ENCODE measurements at regions not wholly inside any gene's neighbourhood (a gene's known extent, or its start where the extent isn't known, plus 50 kb on each side); places are given as distances from the start of the nearest gene placed in this dataset.

GRCh38 chr4:107318078-107318477 is 282.0 kb upstream of the DKK2 start:
- Mint-ChIP-seq H3K27ac (ENCODE audit: unreplicated experiment) (no peak overlapping the region), H3K4me3 (ENCODE audit: unreplicated experiment) (no peak overlapping the region), H3K36me3 (ENCODE audit: unreplicated experiment) (no peaks in the 10 kb centered on the region), H3K4me1 (ENCODE audit: low read depth, unreplicated experiment) (no peaks in the 10 kb centered on the region), H3K9me3 (ENCODE audit: unreplicated experiment) (no peaks in the 10 kb centered on the region), H3K27me3 (ENCODE audit: unreplicated experiment) (no peaks in the 10 kb centered on the region)
- no peak for TF ChIP-seq CTCF (IDR thresholded peaks at IDR 0.05; ENCODE audit: partially characterized antibody, unreplicated experiment)
- DNase-seq: no peak

GRCh38 chr4:107317611-107318010 is 281.5 kb upstream of the DKK2 start:
- H3K27me3 Mint-ChIP-seq (ENCODE audit: unreplicated experiment): no peaks in the 10 kb centered on the region
- no peak for TF ChIP-seq CTCF (IDR thresholded peaks at IDR 0.05; ENCODE audit: partially characterized antibody, unreplicated experiment)
- H3K9me3 Mint-ChIP-seq (ENCODE audit: unreplicated experiment): no peaks in the 10 kb centered on the region
- no peaks in the 10 kb centered on the region for H3K4me1 Mint-ChIP-seq (ENCODE audit: low read depth, unreplicated experiment)
- DNase-seq: no peak
- no peak overlapping the region for H3K4me3 Mint-ChIP-seq (ENCODE audit: unreplicated experiment)
- no peaks in the 10 kb centered on the region for H3K36me3 Mint-ChIP-seq (ENCODE audit: unreplicated experiment)
- no peak overlapping the region for H3K27ac Mint-ChIP-seq (ENCODE audit: unreplicated experiment)

GRCh38 chr4:107315584-107315983 is 279.5 kb upstream of the DKK2 start:
- H3K27me3 Mint-ChIP-seq (ENCODE audit: unreplicated experiment): no peaks in the 10 kb centered on the region
- no peaks in the 10 kb centered on the region for H3K4me1 Mint-ChIP-seq (ENCODE audit: low read depth, unreplicated experiment)
- H3K27ac Mint-ChIP-seq (ENCODE audit: unreplicated experiment): no peak overlapping the region
- no peaks in the 10 kb centered on the region for H3K36me3 Mint-ChIP-seq (ENCODE audit: unreplicated experiment)
- TF ChIP-seq CTCF (IDR thresholded peaks at IDR 0.05; ENCODE audit: partially characterized antibody, unreplicated experiment): no peak
- peaks cover under 1% of the 10 kb centered on the region for H3K9me3 Mint-ChIP-seq (ENCODE audit: unreplicated experiment)
- DNase-seq: no peak
- H3K4me3 Mint-ChIP-seq (ENCODE audit: unreplicated experiment): no peak overlapping the region

GRCh38 chr4:107314156-107314555 is 278.0 kb upstream of the DKK2 start:
- peaks cover 3% of the 10 kb centered on the region for H3K9me3 Mint-ChIP-seq (ENCODE audit: unreplicated experiment)
- H3K36me3 Mint-ChIP-seq (ENCODE audit: unreplicated experiment): no peaks in the 10 kb centered on the region
- H3K4me3 Mint-ChIP-seq (ENCODE audit: unreplicated experiment): no peak overlapping the region

GRCh38 chr4:107312366-107312765 is 276.3 kb upstream of the DKK2 start:
- H3K36me3 Mint-ChIP-seq (ENCODE audit: unreplicated experiment): no peaks in the 10 kb centered on the region

More at GRCh38 chr4:107314156-107314555, 278.0 kb upstream of the DKK2 start:
- TF ChIP-seq CTCF (IDR thresholded peaks at IDR 0.05; ENCODE audit: partially characterized antibody, unreplicated experiment): no peak
- no peaks in the 10 kb centered on the region for H3K27me3 Mint-ChIP-seq (ENCODE audit: unreplicated experiment)
- H3K4me1 Mint-ChIP-seq (ENCODE audit: low read depth, unreplicated experiment): no peaks in the 10 kb centered on the region
- DNase-seq: no peak
- H3K27ac Mint-ChIP-seq (ENCODE audit: unreplicated experiment): no peak overlapping the region

More at GRCh38 chr4:107312366-107312765, 276.3 kb upstream of the DKK2 start:
- Mint-ChIP-seq H3K27me3 (ENCODE audit: unreplicated experiment) (no peaks in the 10 kb centered on the region), H3K9me3 (ENCODE audit: unreplicated experiment) (peaks cover 3% of the 10 kb centered on the region), H3K4me1 (ENCODE audit: low read depth, unreplicated experiment) (no peaks in the 10 kb centered on the region), H3K4me3 (ENCODE audit: unreplicated experiment) (no peak overlapping the region), H3K27ac (ENCODE audit: unreplicated experiment) (no peak overlapping the region)
- no peak for DNase-seq
- TF ChIP-seq CTCF (IDR thresholded peaks at IDR 0.05; ENCODE audit: partially characterized antibody, unreplicated experiment): no peak
